HCT116 (cell line): ENCODE measurements at regions not wholly inside any gene's neighbourhood (a gene's known extent, or its start where the extent isn't known, plus 50 kb on each side); places are given as distances from the start of the nearest gene placed in this dataset.

Experiments used
- ATAC-seq: fragments of 200-7000 bp; cut with Tn5 transposase; 2 replicates; pipeline ENCODE4 v1.9.1; 2020; ENCODE audit warnings: mild to moderate bottlenecking, moderate library complexity
- BruUV-seq: library from RNA; stranded (reverse); fragments of 400-500 nt; replicated peaks from 2 replicates; lab custom pipeline; 2021; lab: Mats Ljungman, UMichigan
- CTCF ChIA-PET: fragments of 300-600 bp; sonication (Branson Sonifier 250); formaldehyde crosslinking; loops from one replicate; lab custom pipeline; 2021; ENCODE audit warnings: antibody characterized with exemption; lab: Charles Lee
- POLR2A ChIA-PET: fragments of 300-600, 350-600 bp; sonication (Branson Sonifier 250); formaldehyde crosslinking; loops from one replicate; lab custom pipeline; 2021; ENCODE audit warnings: antibody characterized with exemption; lab: Charles Lee
- RAD21 ChIA-PET, 2 experiments: fragments of 300-600 bp; sonication (Branson Sonifier 250); formaldehyde crosslinking; loops; one replicate each; lab custom pipeline; 2023; ENCODE audit warnings: low total read pairs in 2 of 2; ENCODE audit not compliant: uncharacterized antibody in 2 of 2, unreplicated experiment in 2 of 2, low non-redundant PET in 1 of 2; lab: Charles Lee
- DNase-seq: peaks from one replicate; pipeline ENCODE4 v3.0.0-alpha.2; 2010; ENCODE audit warnings: low read depth, low spot score
- H2AFZ ChIP-seq: fragments of 200-600 bp; shearing (Covaris generic), sonication (generic); 2 replicates; pipeline ENCODE4 v1.6.1; 2017; ENCODE audit warnings: low read depth, mixed run types, mixed read lengths, antibody characterized with exemption, low read length; ENCODE audit not compliant: poor library complexity, severe bottlenecking
- H3K27ac ChIP-seq: 2 replicates; pipeline ENCODE4 v1.5.1; 2012; ENCODE audit warnings: low read depth, low read length
- H3K27me3 ChIP-seq: fragments of 200-600 bp; sonication (generic); 2 replicates; pipeline ENCODE4 v1.6.1; 2016; ENCODE audit warnings: mixed run types, low read length, mixed read lengths; ENCODE audit not compliant: insufficient read depth
- H3K36me3 ChIP-seq, 2 experiments: fragments of 200-500 bp in 1 of 2; fragments of 200-600 bp in 1 of 2; sonication (Bioruptor generic) in 1 of 2; sonication (generic) in 1 of 2; 2 replicates each; pipeline versions ENCODE4 v1.5.1 to v1.6.1; 2014 to 2016; ENCODE audit warnings: low read length in 2 of 2, inconsistent platforms in 1 of 2, mixed read lengths in 1 of 2, mixed run types in 1 of 2; ENCODE audit not compliant: insufficient read depth in 2 of 2, control insufficient read depth in 1 of 2
- H3K4me1 ChIP-seq, 2 experiments: fragments of 200-600 bp in 1 of 2; sonication (generic) in 1 of 2; 2 replicates each; pipeline versions ENCODE4 v1.5.1 to v1.6.1; 2012 to 2017; ENCODE audit warnings: low read length in 2 of 2, inconsistent platforms in 1 of 2, mild to moderate bottlenecking in 1 of 2, mixed read lengths in 1 of 2, mixed run types in 1 of 2, moderate library complexity in 1 of 2; ENCODE audit not compliant: insufficient read depth in 2 of 2, control insufficient read depth in 1 of 2
- H3K4me2 ChIP-seq: fragments of 200-600 bp; sonication (generic); 2 replicates; pipeline ENCODE4 v1.6.1; 2017; ENCODE audit warnings: mixed run types, low read length, mixed read lengths
- H3K4me3 ChIP-seq, 2 experiments: fragments of 200-600 bp in 1 of 2; sonication (generic) in 1 of 2; replicated peaks in 1 of 2; 2 replicates each; pipeline ENCODE4 v1.5.1; 2011 to 2016; ENCODE audit warnings: low read length in 2 of 2, control low read depth in 1 of 2, low read depth in 1 of 2, mild to moderate bottlenecking in 1 of 2, mixed read lengths in 1 of 2, mixed run types in 1 of 2
- H3K79me2 ChIP-seq: fragments of 200-600 bp; sonication (generic); 2 replicates; pipeline ENCODE4 v1.6.1; 2017; ENCODE audit warnings: mild to moderate bottlenecking, mixed run types, low read length, moderate library complexity, mixed read lengths; ENCODE audit not compliant: insufficient read depth
- H3K9ac ChIP-seq: fragments of 200-600 bp; sonication (generic); 2 replicates; pipeline ENCODE4 v1.6.1; 2016; ENCODE audit warnings: low read length, mixed read lengths
- H3K9me2 ChIP-seq: fragments of 200-600 bp; sonication (generic), shearing (Covaris generic); 2 replicates; pipeline ENCODE4 v1.6.1; 2017; ENCODE audit warnings: mixed run types, mild to moderate bottlenecking, moderate library complexity; ENCODE audit not compliant: insufficient read depth
- H3K9me3 ChIP-seq, 2 experiments: fragments of 200-500 bp in 1 of 2; fragments of 200-600 bp in 1 of 2; sonication (Bioruptor generic) in 1 of 2; sonication (generic) in 1 of 2; 2 replicates each; pipeline ENCODE4 v1.6.1; 2014 to 2017; ENCODE audit warnings: low read length in 2 of 2, mixed read lengths in 2 of 2, inconsistent platforms in 1 of 2, low read depth in 1 of 2, mild to moderate bottlenecking in 1 of 2, mixed run types in 1 of 2, moderate library complexity in 1 of 2; ENCODE audit not compliant: control insufficient read depth in 1 of 2, insufficient read depth in 1 of 2
- H4K20me1 ChIP-seq: fragments of 200-600 bp; sonication (generic), shearing (Covaris generic); 2 replicates; pipeline ENCODE4 v1.6.1; 2017; ENCODE audit warnings: mixed run types, mild to moderate bottlenecking, moderate library complexity; ENCODE audit not compliant: insufficient read depth
- ATF3 ChIP-seq: IDR thresholded peaks from 2 replicates; pipeline ENCODE4 v1.6.1; 2012
- CBX3 ChIP-seq: IDR thresholded peaks from 2 replicates; pipeline ENCODE4 v1.6.1; 2012; ENCODE audit warnings: low read depth
- CTCF ChIP-seq, 3 experiments: fragments of 200-600 bp in 1 of 3; sonication (generic) in 1 of 3; IDR thresholded peaks in 2 of 3; conservative IDR thresholded peaks in 1 of 3; 2 replicates each; pipeline ENCODE4 v1.5.1; 2012 to 2017; ENCODE audit warnings: low read depth in 2 of 3, low read length in 2 of 3, antibody characterized with exemption in 1 of 3, borderline replicate concordance in 1 of 3, control low read depth in 1 of 3, mild to moderate bottlenecking in 1 of 3, mixed read lengths in 1 of 3, mixed run types in 1 of 3, moderate library complexity in 1 of 3; ENCODE audit not compliant: insufficient read depth in 1 of 3
- ELF1 ChIP-seq: IDR thresholded peaks from 2 replicates; pipeline ENCODE4 v1.6.1; 2012; ENCODE audit warnings: low read depth, borderline replicate concordance
- EZH2 ChIP-seq: fragments of 200-600 bp; sonication (generic); IDR thresholded peaks from 2 replicates; pipeline ENCODE4 v1.6.1; 2017; ENCODE audit warnings: antibody characterized with exemption, mixed run types
- EZH2phosphoT487 ChIP-seq: fragments of 200-600 bp; IDR thresholded peaks from 2 replicates; pipeline ENCODE4 v1.6.1; 2018; ENCODE audit warnings: antibody characterized with exemption, borderline replicate concordance
- JUND ChIP-seq: IDR thresholded peaks from 2 replicates; pipeline ENCODE4 v1.6.1; 2012
- MAX ChIP-seq: IDR thresholded peaks from 2 replicates; pipeline ENCODE4 v1.6.1; 2012
- POLR2A ChIP-seq: IDR thresholded peaks from 2 replicates; pipeline ENCODE4 v1.7.0; 2011; ENCODE audit warnings: borderline replicate concordance; ENCODE audit not compliant: insufficient read depth, insufficient read length; ENCODE audit errors: extremely low read depth
- RAD21 ChIP-seq: IDR thresholded peaks from 2 replicates; pipeline ENCODE4 v1.6.1; 2012; ENCODE audit warnings: low read depth, mild to moderate bottlenecking
- TCF7L2 ChIP-seq: IDR thresholded peaks from 2 replicates; pipeline ENCODE4 v1.7.0; 2011; ENCODE audit warnings: borderline replicate concordance, inconsistent platforms; ENCODE audit not compliant: insufficient read depth, insufficient read length; ENCODE audit errors: extremely low read depth
- ZFX ChIP-seq: fragments of 450-650 bp; IDR thresholded peaks from 2 replicates; pipeline ENCODE4 v1.6.1; 2017
- intact Hi-C: fragments of 100-400 bp; cut with micrococcal nuclease; formaldehyde crosslinking; loops from 2 replicates; pipeline ENCODE4 v1.10.0; 2022

GRCh38 chr4:66899422-66900065, 645.8 kb downstream of the CENPC start:
- CTCF ChIA-PET, result no interaction called here
- TF ChIP-seq JUND (no peak), ELF1 (no peak), ZFX (no peak), TCF7L2 (no peak), EZH2phosphoT487 (no peak), MAX (no peak), CBX3 (no peak), POLR2A (no peak), RAD21 (no peak), EZH2 (no peak), ATF3 (no peak), CTCF (IDR thresholded peaks at IDR 0.05 in 2 of 3, conservative IDR thresholded peaks at IDR 0.05 in 1 of 3; ENCODE audit: borderline replicate concordance in 1 of 3, insufficient read depth in 1 of 3, low read depth in 2 of 3, low read length in 2 of 3) (no peak)
- TF ChIP-seq, all 23 proteins: peak for 0
- H3K9ac ChIP-seq, result no peak overlapping the region
- H3K79me2 ChIP-seq, result no peaks in the 10 kb centered on the region
- H4K20me1 ChIP-seq, result no peaks in the 10 kb centered on the region
- no TSS peak for BruUV-seq
- no peak overlapping the region for H3K27ac ChIP-seq
- ChIA-PET RAD21 (no interaction called here), POLR2A (no interaction called here)
- intact Hi-C loops, result no loop called here
- no peaks in the 10 kb centered on the region for H3K4me1 ChIP-seq
- no peaks in the 10 kb centered on the region for H3K27me3 ChIP-seq
- DNase-seq (no peak), ATAC-seq (no peak)
- peaks cover 4 to 19% of the 10 kb centered on the region in 2 experiments; a peak in 2 of 4 replicates for H3K9me3 ChIP-seq
- H3K9me2 ChIP-seq, result no peaks in the 10 kb centered on the region
- no peak overlapping the region for H2AFZ ChIP-seq
- H3K4me2 ChIP-seq, result no peak overlapping the region
- no peak overlapping the region for H3K4me3 ChIP-seq
- H3K36me3 ChIP-seq, result no peaks in the 10 kb centered on the region
